Peyer's patch (tissue), 4 donors: ENCODE measurements at regions not wholly inside any gene's neighbourhood (a gene's known extent, or its start where the extent isn't known, plus 50 kb on each side); places are given as distances from the start of the nearest gene placed in this dataset.

Experiments
- CTCF ChIP-seq, 6 experiments: fragments of 450-650 bp in 4 of 6; fragments of 200-600 bp in 2 of 6; sonication (generic) in 1 of 6; IDR thresholded peaks; one replicate each; pipeline ENCODE4 v1.5.1; 2017 to 2019; ENCODE audit warnings: antibody characterized with exemption in 6 of 6, mild to moderate bottlenecking in 3 of 6, moderate library complexity in 1 of 6
- POLR2A ChIP-seq, 2 donors: fragments of 450-650 bp; IDR thresholded peaks; one replicate each; pipeline ENCODE4 v1.5.1; 2017; ENCODE audit warnings: antibody characterized with exemption in 2 of 2, mild to moderate bottlenecking in 2 of 2, moderate library complexity in 2 of 2

- TF ChIP-seq CTCF (IDR thresholded peaks at IDR 0.05) (no peak), POLR2A (IDR thresholded peaks at IDR 0.05) (no peak)
Measured at GRCh38 chr2:187749804-187750431, 195.7 kb upstream of the TFPI start.
